Hepatocyte (in vitro differentiated cells): ENCODE measurements at regions not wholly inside any gene's neighbourhood (a gene's known extent, or its start where the extent isn't known, plus 50 kb on each side); places are given as distances from the start of the nearest gene placed in this dataset.
"Not testable (repeated sequence)": the region's sequence is repeated elsewhere in the genome, so short reads cannot be mapped to it uniquely, and the experiment has no call there.

Experiments used
- DNase-seq: peaks from one replicate; pipeline ENCODE4 v3.0.0-alpha.2; 2016; ENCODE audit warnings: low spot score
- H2AFZ ChIP-seq: fragments of 200-600 bp; sonication (generic); 2 replicates; pipeline ENCODE4 v1.6.0; 2016; ENCODE audit warnings: antibody characterized with exemption, mild to moderate bottlenecking
- H3K27ac ChIP-seq: fragments of 200-600 bp; sonication (generic); 2 replicates; pipeline ENCODE4 v1.5.1; 2016; ENCODE audit warnings: mild to moderate bottlenecking
- H3K27me3 ChIP-seq: fragments of 200-600 bp; sonication (generic); 2 replicates; pipeline ENCODE4 v1.6.1; 2016
- H3K36me3 ChIP-seq: fragments of 200-600 bp; sonication (generic); replicated peaks from 2 replicates; pipeline ENCODE4 v1.5.1; 2016; ENCODE audit warnings: low read depth; ENCODE audit not compliant: insufficient read depth
- H3K4me1 ChIP-seq: fragments of 200-600 bp; sonication (generic); 2 replicates; pipeline ENCODE4 v1.5.1; 2016; ENCODE audit warnings: mild to moderate bottlenecking, moderate library complexity; ENCODE audit not compliant: insufficient read depth
- H3K4me2 ChIP-seq: fragments of 200-600 bp; sonication (generic); 2 replicates; pipeline ENCODE4 v1.6.0; 2016
- H3K4me3 ChIP-seq: fragments of 200-600 bp; sonication (generic); 2 replicates; pipeline ENCODE4 v1.5.1; 2016; ENCODE audit warnings: mild to moderate bottlenecking
- H3K79me2 ChIP-seq: fragments of 200-600 bp; sonication (generic); 2 replicates; pipeline ENCODE4 v1.6.0; 2017; ENCODE audit warnings: mild to moderate bottlenecking
- H3K9me2 ChIP-seq: fragments of 200-600 bp; sonication (generic); replicated peaks from 2 replicates; pipeline ENCODE4 v1.6.0; 2017; ENCODE audit warnings: mild to moderate bottlenecking; ENCODE audit not compliant: insufficient read depth
- H3K9me3 ChIP-seq: fragments of 200-600 bp; sonication (generic); 2 replicates; pipeline ENCODE4 v1.5.1; 2016; ENCODE audit warnings: low read depth, mild to moderate bottlenecking
- H4K20me1 ChIP-seq: fragments of 200-600 bp; sonication (generic); 2 replicates; pipeline ENCODE4 v1.6.0; 2016; ENCODE audit warnings: mild to moderate bottlenecking; ENCODE audit not compliant: insufficient read depth, poor library complexity, severe bottlenecking
- EZH2 ChIP-seq: fragments of 200-600 bp; sonication (generic); IDR thresholded peaks from 2 replicates; pipeline ENCODE4 v1.6.1; 2016; ENCODE audit warnings: antibody characterized with exemption, mild to moderate bottlenecking, borderline replicate concordance
- EZH2phosphoT487 ChIP-seq: fragments of 200-600 bp; sonication (generic); IDR thresholded peaks from one replicate; pipeline ENCODE4 v1.6.1; 2018; ENCODE audit warnings: antibody characterized with exemption, mild to moderate bottlenecking, low read depth, moderate library complexity; ENCODE audit not compliant: unreplicated experiment, severe bottlenecking
- WGBS: methylation state at CpG from one replicate; pipeline ENCODE4 v1.1.6; 2016; ENCODE audit warnings: low lambda C conversion rate; ENCODE audit errors: missing lambda C conversion rate; 5-methylcytosine and 5-hydroxymethylcytosine counted together
- TF ChIP-seq, protein P1 (sequence below): fragments of 200-600 bp; sonication (generic); IDR thresholded peaks from 2 replicates; pipeline ENCODE4 v1.5.1; 2016; ENCODE audit warnings: antibody characterized with exemption, mild to moderate bottlenecking; ENCODE audit not compliant: poor library complexity

DNA sequence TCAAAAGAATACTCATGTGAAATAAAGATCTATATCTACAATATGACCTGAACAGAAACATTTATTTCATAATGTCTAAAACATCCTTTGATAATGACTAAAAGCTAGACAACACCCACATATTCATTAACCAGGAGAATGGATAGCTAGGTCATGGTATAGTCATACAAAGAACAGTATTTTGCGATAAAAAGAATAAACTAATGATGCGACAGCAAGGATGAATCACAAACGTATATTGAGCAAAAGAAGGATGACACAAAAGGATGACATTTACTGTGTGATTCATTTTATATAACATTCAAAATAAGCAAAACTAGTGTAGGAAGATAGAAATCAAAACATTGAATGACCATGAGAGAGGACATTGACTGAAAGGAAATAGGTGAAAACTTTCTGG lies 1233.1 kb downstream of the OTOL1 start:
- no peaks in the 10 kb centered on the region for H3K36me3 ChIP-seq
- no peak for DNase-seq
- no peaks in the 10 kb centered on the region for H3K27me3 ChIP-seq
- TF ChIP-seq, protein P1, sequence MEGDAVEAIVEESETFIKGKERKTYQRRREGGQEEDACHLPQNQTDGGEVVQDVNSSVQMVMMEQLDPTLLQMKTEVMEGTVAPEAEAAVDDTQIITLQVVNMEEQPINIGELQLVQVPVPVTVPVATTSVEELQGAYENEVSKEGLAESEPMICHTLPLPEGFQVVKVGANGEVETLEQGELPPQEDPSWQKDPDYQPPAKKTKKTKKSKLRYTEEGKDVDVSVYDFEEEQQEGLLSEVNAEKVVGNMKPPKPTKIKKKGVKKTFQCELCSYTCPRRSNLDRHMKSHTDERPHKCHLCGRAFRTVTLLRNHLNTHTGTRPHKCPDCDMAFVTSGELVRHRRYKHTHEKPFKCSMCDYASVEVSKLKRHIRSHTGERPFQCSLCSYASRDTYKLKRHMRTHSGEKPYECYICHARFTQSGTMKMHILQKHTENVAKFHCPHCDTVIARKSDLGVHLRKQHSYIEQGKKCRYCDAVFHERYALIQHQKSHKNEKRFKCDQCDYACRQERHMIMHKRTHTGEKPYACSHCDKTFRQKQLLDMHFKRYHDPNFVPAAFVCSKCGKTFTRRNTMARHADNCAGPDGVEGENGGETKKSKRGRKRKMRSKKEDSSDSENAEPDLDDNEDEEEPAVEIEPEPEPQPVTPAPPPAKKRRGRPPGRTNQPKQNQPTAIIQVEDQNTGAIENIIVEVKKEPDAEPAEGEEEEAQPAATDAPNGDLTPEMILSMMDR: no peak
- TF ChIP-seq EZH2phosphoT487 (no peak), EZH2 (no peak)
- H3K79me2 ChIP-seq: no peaks in the 10 kb centered on the region
- WGBS: 90% methylated on average over 3 of the region's 3 CpGs
- H3K9me3 ChIP-seq: no peaks in the 10 kb centered on the region
- no peak overlapping the region for H3K4me2 ChIP-seq
- H3K27ac ChIP-seq: no peak overlapping the region
- H3K4me3 ChIP-seq: no peak overlapping the region
- H3K9me2 ChIP-seq: no peaks in the 10 kb centered on the region
- no peaks in the 10 kb centered on the region for H3K4me1 ChIP-seq
- H2AFZ ChIP-seq: no peak overlapping the region
- no peaks in the 10 kb centered on the region for H4K20me1 ChIP-seq

DNA sequence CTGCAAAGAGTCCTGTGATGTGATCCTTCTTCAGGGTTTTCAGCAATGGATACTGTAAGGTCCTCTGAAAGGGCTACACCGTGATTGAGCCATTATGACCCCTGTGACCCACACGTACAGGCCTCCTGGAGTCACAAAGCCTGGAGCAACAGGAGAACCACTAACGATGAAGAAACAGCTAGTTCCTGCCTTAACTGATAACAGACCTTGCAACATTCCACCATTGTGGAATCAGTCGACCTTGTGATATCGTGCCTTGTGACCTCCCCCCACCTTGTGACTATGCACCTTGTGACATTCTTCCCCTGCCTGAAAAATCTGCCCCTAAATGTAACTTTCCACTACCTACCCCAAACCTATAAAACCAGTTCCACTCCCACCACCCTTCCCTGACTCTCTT lies 1235.4 kb downstream of the OTOL1 start:
- H4K20me1 ChIP-seq, H2AFZ ChIP-seq, H3K36me3 ChIP-seq, H3K79me2 ChIP-seq, H3K4me1 ChIP-seq, DNase-seq, H3K4me2 ChIP-seq, H3K9me3 ChIP-seq, H3K4me3 ChIP-seq, H3K9me2 ChIP-seq, H3K27me3 ChIP-seq: not testable (repeated sequence)
- H3K27ac ChIP-seq: peak overlapping the region; percentile 44
- WGBS: 77% methylated on average over 5 of the region's 5 CpGs

DNA sequence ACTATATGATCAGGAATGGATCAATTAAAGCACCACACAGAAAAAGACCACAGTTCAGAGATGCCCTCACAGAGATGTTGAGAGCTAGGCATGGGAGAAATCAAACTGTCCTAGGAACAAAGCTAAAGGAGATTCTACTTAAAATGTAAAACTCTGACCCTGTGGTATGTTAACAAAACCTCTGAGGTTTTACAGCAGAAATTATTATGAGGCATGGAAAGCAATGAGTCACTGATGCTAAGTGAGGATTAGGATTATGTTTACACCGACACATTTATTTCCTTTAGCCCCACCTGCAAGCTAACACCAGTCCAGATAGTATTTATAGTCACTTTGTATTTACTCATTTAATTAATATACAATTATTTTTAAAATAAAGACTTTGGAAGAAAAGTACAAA lies 1242.2 kb downstream of the OTOL1 start:
- DNase-seq: no peak
- no peak overlapping the region for H3K27ac ChIP-seq
- H3K4me1 ChIP-seq: no peaks in the 10 kb centered on the region
- H3K27me3 ChIP-seq: no peaks in the 10 kb centered on the region
- no peak overlapping the region for H3K4me2 ChIP-seq
- H3K36me3 ChIP-seq: no peaks in the 10 kb centered on the region
- TF ChIP-seq EZH2 (no peak), EZH2phosphoT487 (no peak)
- TF ChIP-seq, protein P1: no peak
- no peak overlapping the region for H3K4me3 ChIP-seq
- no peaks in the 10 kb centered on the region for H3K9me2 ChIP-seq
- H3K79me2 ChIP-seq: no peaks in the 10 kb centered on the region
- H3K9me3 ChIP-seq: no peaks in the 10 kb centered on the region
- 60% methylated on average over 1 of the region's 1 CpG for WGBS
- no peaks in the 10 kb centered on the region for H4K20me1 ChIP-seq
- H2AFZ ChIP-seq: no peak overlapping the region

DNA sequence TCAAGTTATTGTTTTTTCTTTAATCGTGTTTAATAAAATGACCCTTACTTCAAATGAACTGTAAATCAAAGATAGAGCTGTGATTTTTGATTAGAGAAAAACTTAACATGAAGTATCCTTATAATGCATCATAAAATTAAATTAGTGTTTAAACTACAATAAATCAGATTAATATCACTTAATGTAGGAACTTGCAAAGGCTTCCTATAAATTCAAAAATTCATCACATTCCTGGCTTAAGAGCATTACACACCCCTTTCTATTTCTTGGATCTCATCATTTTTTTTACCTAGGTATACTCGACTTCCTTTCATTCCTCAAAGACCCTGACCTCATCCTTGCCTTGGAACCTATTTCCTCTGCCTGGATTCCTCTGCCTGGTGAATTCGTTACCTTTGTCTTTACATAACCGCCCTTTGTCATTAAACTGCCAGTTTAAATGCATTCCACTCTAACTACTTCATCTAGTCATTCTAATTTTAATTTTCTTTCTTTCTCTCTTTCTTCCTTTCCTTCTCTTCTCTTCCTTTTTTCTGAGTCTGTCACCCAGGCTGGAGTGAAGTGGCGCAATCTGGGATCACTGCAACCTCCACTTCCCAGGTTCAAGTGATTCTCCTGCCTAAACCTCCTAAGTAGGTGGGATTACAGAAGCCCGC lies 1244.5 kb downstream of the OTOL1 start:
- no peaks in the 10 kb centered on the region for H3K27me3 ChIP-seq
- no peak for DNase-seq
- H3K4me1 ChIP-seq: no peaks in the 10 kb centered on the region
- no peak overlapping the region for H2AFZ ChIP-seq
- no peaks in the 10 kb centered on the region for H4K20me1 ChIP-seq
- 87% methylated on average over 6 of the region's 6 CpGs for WGBS
- H3K79me2 ChIP-seq: no peaks in the 10 kb centered on the region
- H3K27ac ChIP-seq: no peak overlapping the region
- H3K9me3 ChIP-seq: no peaks in the 10 kb centered on the region
- no peak for TF ChIP-seq EZH2
- TF ChIP-seq, protein P1: no peak
- TF ChIP-seq EZH2phosphoT487: no peak
- no peaks in the 10 kb centered on the region for H3K36me3 ChIP-seq
- H3K9me2 ChIP-seq: no peaks in the 10 kb centered on the region
- no peak overlapping the region for H3K4me3 ChIP-seq
- no peak overlapping the region for H3K4me2 ChIP-seq
